Keratinocyte (primary cell): ENCODE measurements at regions not wholly inside any gene's neighbourhood (a gene's known extent, or its start where the extent isn't known, plus 50 kb on each side); places are given as distances from the start of the nearest gene placed in this dataset.

Experiments
- DNase-seq: peaks from one replicate; pipeline ENCODE4 v3.0.0-alpha.2; 2011; ENCODE audit warnings: low read depth, missing footprints, low spot score
- FAIRE-seq: peaks from 2 replicates; lab custom pipeline; 2011; peaks lifted over from hg19 to GRCh38; lab: Jason Lieb, UNC
- H2AFZ ChIP-seq: 2 replicates; pipeline ENCODE4 v1.6.0; 2012; ENCODE audit warnings: low read length, control low read depth, inconsistent platforms; ENCODE audit not compliant: control insufficient read depth
- H3K27ac ChIP-seq: 2 replicates; pipeline ENCODE4 v1.5.1; 2011; ENCODE audit warnings: low read length; ENCODE audit not compliant: control insufficient read depth, insufficient read depth
- H3K27me3 ChIP-seq: 3 replicates; pipeline ENCODE4 v1.6.0; 2011; ENCODE audit warnings: low read length; ENCODE audit not compliant: control insufficient read depth, insufficient read depth; ENCODE audit errors: extremely low read depth
- H3K36me3 ChIP-seq, 2 experiments: 2 replicates in 1 of 2; 3 replicates in 1 of 2; pipeline ENCODE4 v1.5.1; 2011; ENCODE audit warnings: low read length in 2 of 2, mild to moderate bottlenecking in 1 of 2; ENCODE audit not compliant: control insufficient read depth in 2 of 2, insufficient read depth in 2 of 2; ENCODE audit errors: extremely low read depth in 1 of 2
- H3K4me1 ChIP-seq: 3 replicates; pipeline ENCODE4 v1.5.1; 2011; ENCODE audit warnings: low read length; ENCODE audit not compliant: control insufficient read depth, insufficient read depth; ENCODE audit errors: extremely low read depth
- H3K4me2 ChIP-seq: 3 replicates; pipeline ENCODE4 v1.6.0; 2011; ENCODE audit warnings: low read depth, low read length; ENCODE audit not compliant: control insufficient read depth, insufficient read depth; ENCODE audit errors: extremely low read depth
- H3K4me3 ChIP-seq, 3 experiments: fragments of 200-600 bp in 1 of 3; sonication (generic) in 1 of 3; 2 replicates in 2 of 3; 3 replicates in 1 of 3; pipeline ENCODE4 v1.5.1; 2011 to 2016; ENCODE audit warnings: low read length in 3 of 3, mild to moderate bottlenecking in 3 of 3, control low read depth in 2 of 3, inconsistent platforms in 1 of 3, low read depth in 1 of 3, mixed read lengths in 1 of 3, mixed run types in 1 of 3, moderate library complexity in 1 of 3; ENCODE audit not compliant: control insufficient read depth in 2 of 3, insufficient read depth in 2 of 3; ENCODE audit errors: extremely low read depth in 1 of 3
- H3K79me2 ChIP-seq: 2 replicates; pipeline ENCODE4 v1.6.0; 2012; ENCODE audit warnings: low read length; ENCODE audit not compliant: control insufficient read depth, insufficient read depth
- H3K9ac ChIP-seq: 3 replicates; pipeline ENCODE4 v1.6.0; 2011; ENCODE audit warnings: low read length; ENCODE audit not compliant: control insufficient read depth, insufficient read depth; ENCODE audit errors: extremely low read depth
- H3K9me1 ChIP-seq: 3 replicates; pipeline ENCODE4 v1.6.0; 2011; ENCODE audit warnings: low read length; ENCODE audit not compliant: control insufficient read depth, insufficient read depth; ENCODE audit errors: extremely low read depth
- H3K9me3 ChIP-seq: 2 replicates; pipeline ENCODE4 v1.5.1; 2012; ENCODE audit warnings: low read depth, low read length; ENCODE audit not compliant: control insufficient read depth
- H4K20me1 ChIP-seq: 3 replicates; pipeline ENCODE4 v1.6.0; 2011; ENCODE audit warnings: low read length; ENCODE audit not compliant: control insufficient read depth, insufficient read depth; ENCODE audit errors: extremely low read depth
- CTCF ChIP-seq, 3 experiments: IDR thresholded peaks in 1 of 3; conservative IDR thresholded peaks in 1 of 3; optimal IDR thresholded peaks in 1 of 3; 2 replicates in 2 of 3; 3 replicates in 1 of 3; pipeline versions ENCODE3 to v1.5.1; 2011; ENCODE audit warnings: low read length in 3 of 3, mild to moderate bottlenecking in 3 of 3, moderate library complexity in 2 of 3, control low read depth in 1 of 3, inconsistent platforms in 1 of 3; ENCODE audit not compliant: insufficient read depth in 2 of 3; ENCODE audit errors: extremely low read depth in 1 of 3
- EZH2 ChIP-seq: IDR thresholded peaks from one replicate; pipeline ENCODE4 v1.6.1; 2012; ENCODE audit warnings: inconsistent platforms, mild to moderate bottlenecking, low read length, moderate library complexity
- dilution Hi-C: fragments of 300-500 bp; cut with MboI; formaldehyde crosslinking; loops from one replicate; pipeline ENCODE4 v1.7.0; 2020; ENCODE audit warnings: low sequenced_read_pairs; ENCODE audit not compliant: extremely low pct_ligation_motif_present

DNA sequence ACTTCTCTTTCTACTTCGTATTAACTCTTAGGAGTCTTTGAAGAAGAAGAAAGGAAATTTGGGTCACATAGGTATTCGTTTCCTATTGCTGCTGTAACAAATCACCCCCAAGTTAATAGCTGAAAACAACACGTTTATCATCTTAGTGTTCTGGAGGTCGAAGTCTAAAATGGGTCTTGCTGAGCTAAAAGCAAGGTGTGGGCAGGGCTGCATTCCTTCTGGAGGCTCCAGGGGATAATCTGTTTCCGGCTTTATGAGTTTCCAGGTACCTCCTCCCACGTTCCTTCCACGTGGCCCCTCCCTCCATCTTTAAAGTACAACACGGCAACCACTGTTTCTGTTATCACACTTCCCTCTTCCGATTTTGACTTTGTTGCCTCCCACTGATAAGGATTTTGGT is 233.5 kb upstream of the RBBP8 start:
- Histone ChIP-seq H3K4me1 (no peaks in the 10 kb centered on the region), H3K4me3 (no peak overlapping the region), H3K4me2 (no peak overlapping the region), H3K27me3 (no peaks in the 10 kb centered on the region), H3K9me3 (no peaks in the 10 kb centered on the region), H3K9ac (no peak overlapping the region), H2AFZ (no peak overlapping the region), H3K27ac (no peak overlapping the region), H3K9me1 (no peaks in the 10 kb centered on the region), H3K79me2 (no peaks in the 10 kb centered on the region), H4K20me1 (no peaks in the 10 kb centered on the region), H3K36me3 (no peaks in the 10 kb centered on the region)
- TF ChIP-seq CTCF (optimal IDR thresholded peaks at IDR 0.05 in 1 of 3, IDR thresholded peaks at IDR 0.05 in 1 of 3, conservative IDR thresholded peaks at IDR 0.05 in 1 of 3; ENCODE audit: extremely low read depth in 1 of 3, insufficient read depth in 2 of 3, low read length in 3 of 3), result no peak
- TF ChIP-seq EZH2, result no peak
- dilution Hi-C loops, result no loop called here
- FAIRE-seq (no peak), DNase-seq (no peak)

GRCh38 chr18:22700920-22701319 is 232.2 kb upstream of the RBBP8 start:
- dilution Hi-C loops, result no loop called here
- Histone ChIP-seq H4K20me1 (no peaks in the 10 kb centered on the region), H3K4me1 (no peaks in the 10 kb centered on the region), H3K27ac (no peak overlapping the region), H3K9ac (no peak overlapping the region), H2AFZ (no peak overlapping the region), H3K4me3 (no peak overlapping the region), H3K27me3 (no peaks in the 10 kb centered on the region), H3K36me3 (no peaks in the 10 kb centered on the region), H3K9me1 (no peaks in the 10 kb centered on the region), H3K9me3 (no peaks in the 10 kb centered on the region), H3K4me2 (no peak overlapping the region), H3K79me2 (no peaks in the 10 kb centered on the region)
- FAIRE-seq (no peak), DNase-seq (no peak)
- TF ChIP-seq CTCF (optimal IDR thresholded peaks at IDR 0.05 in 1 of 3, IDR thresholded peaks at IDR 0.05 in 1 of 3, conservative IDR thresholded peaks at IDR 0.05 in 1 of 3; ENCODE audit: extremely low read depth in 1 of 3, insufficient read depth in 2 of 3, low read length in 3 of 3), result no peak
- no peak for TF ChIP-seq EZH2
